K562 (cell line): ENCODE measurements at regions not wholly inside any gene's neighbourhood (a gene's known extent, or its start where the extent isn't known, plus 50 kb on each side); places are given as distances from the start of the nearest gene placed in this dataset. TPM values are rescaled to one million over a fixed set of nuclear protein-coding genes. Genes with fewer than 3 reads are reported as not detected.

Source experiments
- CBX5 ChIP-seq: IDR thresholded peaks from 2 replicates; pipeline ENCODE4 v1.6.1; 2014; ENCODE audit warnings: low read depth, borderline replicate concordance
- EZH2 ChIP-seq: IDR thresholded peaks from 2 replicates; pipeline ENCODE4 v1.6.1; 2012; ENCODE audit warnings: low read depth, mild to moderate bottlenecking, inconsistent platforms, low read length, borderline replicate concordance
- HDAC6 ChIP-seq: IDR thresholded peaks from 2 replicates; pipeline ENCODE4 v1.6.1; 2012; ENCODE audit warnings: low read depth, mild to moderate bottlenecking, control low read depth, inconsistent platforms, low read length, moderate library complexity
- MED1 ChIP-seq: sonication (generic); formaldehyde crosslinking; IDR thresholded peaks from 2 replicates; pipeline ENCODE4 v1.8.1; 2023; ENCODE audit warnings: missing genetic modification reagents, borderline replicate concordance
- POLR2B ChIP-seq: fragments of 450-650 bp; IDR thresholded peaks from 2 replicates; pipeline ENCODE4 v1.6.1; 2018; ENCODE audit warnings: low read depth; ENCODE audit not compliant: partially characterized antibody
- ZNF707 ChIP-seq: fragments of 250-450 bp; sonication (Bioruptor Pico); conservative IDR thresholded peaks from 2 replicates; pipeline ENCODE4 v1.8.0; 2022; ENCODE audit warnings: inconsistent platforms, mild to moderate bottlenecking, moderate library complexity
- small RNA-seq: library from RNA; depleted of rRNA; stranded (forward); fragments of <200 nt; gene quantifications from one replicate; pipeline ENCODE3, GENCODE V24; 2014

- TF ChIP-seq EZH2 (no peak), ZNF707 (no peak), CBX5 (no peak), HDAC6 (no peak), POLR2B (no peak), MED1 (CRISPR knock-in tag) (no peak)
Observed at GRCh38 chr13:87614276-87614675, 56.9 kb upstream of the SLITRK5 start (continued).

Small RNAs in the stretch of these regions (small RNA-seq; reads per million reads assigned to genes)
- gene UBBP5, result not detected
